ENCODE measurements at regions not wholly inside any gene's neighbourhood (a gene's known extent, or its start where the extent isn't known, plus 50 kb on each side); places are given as distances from the start of the nearest gene placed in this dataset.

DNA sequence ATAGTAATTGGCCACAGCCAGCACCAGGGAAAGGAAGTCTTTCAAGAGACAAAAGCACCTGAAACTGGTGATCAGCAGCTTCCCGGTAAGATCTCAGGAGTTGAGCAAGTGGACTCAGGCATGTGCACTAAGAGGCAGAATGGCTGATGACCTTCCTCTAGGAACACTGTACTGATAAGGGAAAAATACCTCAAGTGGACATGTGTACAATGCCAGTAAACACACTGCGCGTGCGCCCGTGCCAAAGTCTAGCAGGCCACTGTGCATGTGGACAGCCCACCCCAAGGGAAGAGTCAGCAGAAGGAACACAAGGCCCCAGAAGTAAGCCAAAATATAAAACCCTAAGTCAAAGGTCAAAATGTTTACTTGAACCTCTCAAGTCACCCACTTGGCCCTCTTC is 423.0 kb downstream of the TUSC1 start:
- CTCF ChIA-PET, result no interaction called here
- Histone ChIP-seq H2BK5ac (ENCODE audit: low read depth, low read length, poor library complexity, severe bottlenecking) (no peak overlapping the region), H3K9ac (ENCODE audit: low read depth, low read length) (no peak overlapping the region), H3K4me3 (ENCODE audit: insufficient read depth, low read depth, low read length) (no peak overlapping the region), H2BK20ac (ENCODE audit: low read depth, low read length) (no peak overlapping the region), H3K18ac (ENCODE audit: low read depth, low read length) (no peak overlapping the region), H4K20me1 (ENCODE audit: insufficient read depth, low read length) (no peaks in the 10 kb centered on the region), H4K91ac (ENCODE audit: insufficient read depth, low read depth, low read length) (no peak overlapping the region), H2AFZ (replicated peaks; ENCODE audit: low read length, poor library complexity) (no peak overlapping the region), H3K27ac (ENCODE audit: insufficient read depth, low read length) (no peak overlapping the region), H3K9me3 (ENCODE audit: control insufficient read depth, insufficient read depth, low read length) (peaks cover 3% of the 10 kb centered on the region; the same call in 1 of the 2 replicates), H3K56ac (ENCODE audit: extremely low read depth, insufficient read depth, low read length) (no peak overlapping the region), H3K9me1 (ENCODE audit: insufficient read depth, low read length) (no peaks in the 10 kb centered on the region), H2BK120ac (ENCODE audit: low read depth, low read length) (no peak overlapping the region), H2AK5ac (ENCODE audit: low read depth, low read length) (no peak overlapping the region), H3K14ac (replicated peaks; ENCODE audit: low read depth, low read length) (no peak overlapping the region), H3K79me1 (ENCODE audit: low read depth in 1 of 2, low read length in 2 of 2) (no peaks in the 10 kb centered on the region), H4K5ac (ENCODE audit: low read depth, low read length) (no peak overlapping the region), H3K4ac (ENCODE audit: low read depth, low read length) (no peak overlapping the region), H3K27me3 (ENCODE audit: control insufficient read depth, insufficient read depth, low read length) (no peaks in the 10 kb centered on the region), H3K4me1 (ENCODE audit: control insufficient read depth, insufficient read depth, low read length) (no peaks in the 10 kb centered on the region), H3K4me2 (ENCODE audit: low read depth, low read length) (no peak overlapping the region), H3K23ac (ENCODE audit: low read depth, low read length) (no peak overlapping the region), H2BK15ac (ENCODE audit: low read depth, low read length) (no peak overlapping the region), H4K8ac (ENCODE audit: low read depth in 2 of 2, low read length in 2 of 2) (no peak overlapping the region), H2AK9ac (replicated peaks; ENCODE audit: low read depth, low read length, poor library complexity) (no peak overlapping the region), H3K36me3 (ENCODE audit: control insufficient read depth, insufficient read depth, low read length) (no peaks in the 10 kb centered on the region)
- in situ Hi-C loops (cut with MboI; ENCODE audit: low sequenced_read_pairs), result no loop called here
- dilution Hi-C loops (cut with HindIII; ENCODE audit: low sequenced_read_pairs, unreplicated experiment), result no loop called here
- BruUV-seq (replicated peaks), result no TSS peak
- no peak for TF ChIP-seq MAFK (IDR thresholded peaks at IDR 0.05; ENCODE audit: low read depth, low read length)
- TF ChIP-seq RAD21 (IDR thresholded peaks at IDR 0.05; ENCODE audit: low read length), result no peak
- no peak for TF ChIP-seq NFE2L2 (IDR thresholded peaks at IDR 0.05; ENCODE audit: low read depth, low read length)
- no peak for TF ChIP-seq MAZ (IDR thresholded peaks at IDR 0.05; ENCODE audit: borderline replicate concordance, low read depth, low read length)
- TF ChIP-seq, protein P1, sequence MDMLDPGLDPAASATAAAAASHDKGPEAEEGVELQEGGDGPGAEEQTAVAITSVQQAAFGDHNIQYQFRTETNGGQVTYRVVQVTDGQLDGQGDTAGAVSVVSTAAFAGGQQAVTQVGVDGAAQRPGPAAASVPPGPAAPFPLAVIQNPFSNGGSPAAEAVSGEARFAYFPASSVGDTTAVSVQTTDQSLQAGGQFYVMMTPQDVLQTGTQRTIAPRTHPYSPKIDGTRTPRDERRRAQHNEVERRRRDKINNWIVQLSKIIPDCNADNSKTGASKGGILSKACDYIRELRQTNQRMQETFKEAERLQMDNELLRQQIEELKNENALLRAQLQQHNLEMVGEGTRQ (IDR thresholded peaks at IDR 0.05; ENCODE audit: low read depth, low read length), result no peak
- TF ChIP-seq, protein P2, sequence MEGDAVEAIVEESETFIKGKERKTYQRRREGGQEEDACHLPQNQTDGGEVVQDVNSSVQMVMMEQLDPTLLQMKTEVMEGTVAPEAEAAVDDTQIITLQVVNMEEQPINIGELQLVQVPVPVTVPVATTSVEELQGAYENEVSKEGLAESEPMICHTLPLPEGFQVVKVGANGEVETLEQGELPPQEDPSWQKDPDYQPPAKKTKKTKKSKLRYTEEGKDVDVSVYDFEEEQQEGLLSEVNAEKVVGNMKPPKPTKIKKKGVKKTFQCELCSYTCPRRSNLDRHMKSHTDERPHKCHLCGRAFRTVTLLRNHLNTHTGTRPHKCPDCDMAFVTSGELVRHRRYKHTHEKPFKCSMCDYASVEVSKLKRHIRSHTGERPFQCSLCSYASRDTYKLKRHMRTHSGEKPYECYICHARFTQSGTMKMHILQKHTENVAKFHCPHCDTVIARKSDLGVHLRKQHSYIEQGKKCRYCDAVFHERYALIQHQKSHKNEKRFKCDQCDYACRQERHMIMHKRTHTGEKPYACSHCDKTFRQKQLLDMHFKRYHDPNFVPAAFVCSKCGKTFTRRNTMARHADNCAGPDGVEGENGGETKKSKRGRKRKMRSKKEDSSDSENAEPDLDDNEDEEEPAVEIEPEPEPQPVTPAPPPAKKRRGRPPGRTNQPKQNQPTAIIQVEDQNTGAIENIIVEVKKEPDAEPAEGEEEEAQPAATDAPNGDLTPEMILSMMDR (conservative IDR thresholded peaks at IDR 0.05; ENCODE audit: low read depth, low read length), result no peak
- TF ChIP-seq FOS (IDR thresholded peaks at IDR 0.05; ENCODE audit: low read depth, low read length), result no peak
- TF ChIP-seq POLR2A (IDR thresholded peaks at IDR 0.05; ENCODE audit: low read depth, low read length), result no peak
- no peak for TF ChIP-seq CHD1 (IDR thresholded peaks at IDR 0.05; ENCODE audit: low read depth, low read length)
- TF ChIP-seq, protein P3, sequence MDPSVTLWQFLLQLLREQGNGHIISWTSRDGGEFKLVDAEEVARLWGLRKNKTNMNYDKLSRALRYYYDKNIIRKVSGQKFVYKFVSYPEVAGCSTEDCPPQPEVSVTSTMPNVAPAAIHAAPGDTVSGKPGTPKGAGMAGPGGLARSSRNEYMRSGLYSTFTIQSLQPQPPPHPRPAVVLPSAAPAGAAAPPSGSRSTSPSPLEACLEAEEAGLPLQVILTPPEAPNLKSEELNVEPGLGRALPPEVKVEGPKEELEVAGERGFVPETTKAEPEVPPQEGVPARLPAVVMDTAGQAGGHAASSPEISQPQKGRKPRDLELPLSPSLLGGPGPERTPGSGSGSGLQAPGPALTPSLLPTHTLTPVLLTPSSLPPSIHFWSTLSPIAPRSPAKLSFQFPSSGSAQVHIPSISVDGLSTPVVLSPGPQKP (IDR thresholded peaks at IDR 0.05; ENCODE audit: borderline replicate concordance, low read depth, low read length), result no peak
- no peak for TF ChIP-seq RCOR1 (IDR thresholded peaks at IDR 0.05; ENCODE audit: insufficient replicate concordance, low read length)
- TF ChIP-seq BHLHE40 (IDR thresholded peaks at IDR 0.05; ENCODE audit: low read depth, low read length), result no peak
- TF ChIP-seq CEBPB (IDR thresholded peaks at IDR 0.05; ENCODE audit: low read depth, low read length), result no peak
- TF ChIP-seq RFX5 (IDR thresholded peaks at IDR 0.05; ENCODE audit: low read depth, low read length), result no peak
- no peak for TF ChIP-seq SMC3 (IDR thresholded peaks at IDR 0.05; ENCODE audit: low read depth, low read length)
- no peak for TF ChIP-seq MXI1 (IDR thresholded peaks at IDR 0.05; ENCODE audit: borderline replicate concordance, low read depth, low read length)
- intact Hi-C loops (cut with micrococcal nuclease), result no loop called here
- DNase-seq, result no peak
- ATAC-seq (ENCODE audit: low read depth), result no peak
- POLR2A ChIA-PET (ENCODE audit: unreplicated experiment), result no interaction called here
- WGBS, 2 experiments (ENCODE audit: extremely low coverage in 2 of 2, insufficient read length in 1 of 2), result 97% methylated on average over 5 of the region's 5 CpGs; no CpG with 5 or more reads in 1 of the 2 experiments

All from IMR-90 (cell line).